GM12878 (cell line): ENCODE measurements at regions not wholly inside any gene's neighbourhood (a gene's known extent, or its start where the extent isn't known, plus 50 kb on each side); places are given as distances from the start of the nearest gene placed in this dataset.

Experiments
- ATAC-seq: fragments of 200-7000 bp; cut with Tn5 transposase; 3 replicates; pipeline ENCODE4 v1.9.1; 2020; ENCODE audit warnings: mild to moderate bottlenecking, moderate library complexity
- BruUV-seq: library from RNA; stranded (reverse); fragments of 400-500 nt; replicated peaks from 2 replicates; lab custom pipeline; 2021; lab: Mats Ljungman, UMichigan
- CTCF ChIA-PET: fragments of 300-600 bp; sonication (Branson Sonifier 250); formaldehyde crosslinking; extraction: SDS; loops from one replicate; lab custom pipeline; 2021; ENCODE audit warnings: inconsistent platforms; lab: Yijun Ruan, JAX
- POLR2A ChIA-PET: fragments of 350-600 bp; formaldehyde crosslinking; extraction: SDS; loops from one replicate; lab custom pipeline; 2021; ENCODE audit warnings: inconsistent platforms; lab: Charles Lee
- RAD21 ChIA-PET: fragments of 300-600 bp; sonication (Branson Sonifier 250); formaldehyde crosslinking; loops from one replicate; lab custom pipeline; 2023; ENCODE audit warnings: antibody characterized with exemption; ENCODE audit not compliant: unreplicated experiment; lab: Charles Lee
- SMC1A ChIA-PET: fragments of 300-600 bp; sonication (Branson Sonifier 250); formaldehyde crosslinking; loops from one replicate; lab custom pipeline; 2023; ENCODE audit not compliant: unreplicated experiment, uncharacterized antibody; lab: Charles Lee
- DNase-seq: peaks from one replicate; pipeline ENCODE4 v3.0.0-alpha.2; 2011; ENCODE audit warnings: low read depth, low spot score
- FAIRE-seq: peaks from 3 replicates; lab custom pipeline; 2011; peaks lifted over from hg19 to GRCh38; lab: Jason Lieb, UNC
- H2AFZ ChIP-seq: 2 replicates; pipeline ENCODE4 v1.6.0; 2011; ENCODE audit warnings: low read depth, low read length, control low read depth; ENCODE audit not compliant: control insufficient read depth
- H3K27ac ChIP-seq: 2 replicates; pipeline ENCODE4 v1.5.1; 2011; ENCODE audit warnings: control low read depth; ENCODE audit not compliant: control insufficient read depth, insufficient read depth
- H3K27me3 ChIP-seq, 2 experiments: replicated peaks in 1 of 2; 2 replicates each; pipeline versions ENCODE4 v1.6.0 to v1.6.1; 2011; ENCODE audit warnings: low read length in 1 of 2; ENCODE audit not compliant: control insufficient read depth in 2 of 2, insufficient read depth in 2 of 2
- H3K36me3 ChIP-seq, 2 experiments: 2 replicates each; pipeline ENCODE4 v1.5.1; 2011; ENCODE audit warnings: low read length in 1 of 2; ENCODE audit not compliant: control insufficient read depth in 2 of 2, insufficient read depth in 2 of 2
- H3K4me1 ChIP-seq: 2 replicates; pipeline ENCODE4 v1.6.1; 2011; ENCODE audit warnings: mild to moderate bottlenecking, low read length, moderate library complexity, mixed read lengths; ENCODE audit not compliant: control insufficient read depth, insufficient read depth
- H3K4me2 ChIP-seq: 2 replicates; pipeline ENCODE4 v1.6.0; 2011; ENCODE audit warnings: control low read depth; ENCODE audit not compliant: control insufficient read depth, insufficient read depth
- H3K4me3 ChIP-seq: fragments of 200-600 bp; sonication (generic); 2 replicates; pipeline ENCODE4 v1.5.1; 2016
- H3K79me2 ChIP-seq: 2 replicates; pipeline ENCODE4 v1.6.0; 2011; ENCODE audit warnings: low read length; ENCODE audit not compliant: control insufficient read depth, insufficient read depth
- H3K9ac ChIP-seq: 2 replicates; pipeline ENCODE4 v1.8.0; 2011; ENCODE audit warnings: low read length, control low read depth, mixed read lengths; ENCODE audit not compliant: control insufficient read depth, insufficient read depth
- H3K9me3 ChIP-seq: replicated peaks from 3 replicates; pipeline ENCODE4 v1.5.1; 2011; ENCODE audit warnings: mild to moderate bottlenecking, low read length; ENCODE audit not compliant: control insufficient read depth, insufficient read depth
- H4K20me1 ChIP-seq: 2 replicates; pipeline ENCODE4 v1.6.0; 2011; ENCODE audit not compliant: control insufficient read depth, insufficient read depth
- MYB ChIP-seq: fragments of 150-350 bp; IDR thresholded peaks from 2 replicates; pipeline ENCODE4 v1.6.1; 2014; ENCODE audit warnings: mild to moderate bottlenecking, low read depth, low read length, borderline replicate concordance
- NR2C1 ChIP-seq: fragments of 450-650 bp; IDR thresholded peaks from 2 replicates; pipeline ENCODE4 v1.6.1; 2017; ENCODE audit warnings: antibody characterized with exemption, mild to moderate bottlenecking, moderate library complexity
- POLR2AphosphoS2 ChIP-seq: IDR thresholded peaks from 2 replicates; pipeline ENCODE4 v1.6.1; 2011; ENCODE audit warnings: low read depth, mild to moderate bottlenecking, low read length, improper control_type of control experiment, moderate library complexity
- POLR2AphosphoS5 ChIP-seq: IDR thresholded peaks from 2 replicates; pipeline ENCODE4 v1.6.1; 2011; ENCODE audit warnings: mild to moderate bottlenecking, low read length, inconsistent platforms
- TCF12 ChIP-seq: IDR thresholded peaks from 2 replicates; pipeline ENCODE4 v1.6.1; 2011; ENCODE audit warnings: low read depth, mild to moderate bottlenecking, low read length
- WGBS: methylation state at CpG from one replicate; pipeline ENCODE4 v1.1.6; 2016; ENCODE audit warnings: low lambda C conversion rate; ENCODE audit not compliant: insufficient replicate concordance, insufficient coverage; ENCODE audit errors: missing lambda C conversion rate; 5-methylcytosine and 5-hydroxymethylcytosine counted together
- in situ Hi-C: fragments of 300-500 bp; cut with MboI; formaldehyde crosslinking; loops from 9 replicates; pipeline ENCODE4 v1.14.3; 2018; ENCODE audit warnings: mixed read lengths
- intact Hi-C: fragments of 100-400 bp; cut with micrococcal nuclease; formaldehyde crosslinking; loops from one replicate; pipeline ENCODE4 v1.14.2; 2022; ENCODE audit not compliant: unreplicated experiment
- TF ChIP-seq, protein P1 (sequence below): IDR thresholded peaks from 2 replicates; pipeline ENCODE4 v1.6.1; 2011; ENCODE audit warnings: borderline replicate concordance, low read depth, mild to moderate bottlenecking, moderate library complexity, mixed read lengths, low read length; ENCODE audit not compliant: insufficient read depth; ENCODE audit errors: extremely low read length
- TF ChIP-seq, protein P2 (sequence below): fragments of 450-650 bp; IDR thresholded peaks from 2 replicates; pipeline ENCODE4 v1.6.1; 2017; ENCODE audit warnings: mild to moderate bottlenecking, moderate library complexity

GRCh38 chr4:24456431-24456830, 127.9 kb downstream of the DHX15 start:
- intact Hi-C loops, result no loop called here
- RAD21 ChIA-PET, result no interaction called here
- no peak for FAIRE-seq

More at GRCh38 chr4:24456431-24456830, 127.9 kb downstream of the DHX15 start:
- H3K4me3 ChIP-seq, result no peak overlapping the region
- no TSS peak for BruUV-seq
- no peak overlapping the region for H2AFZ ChIP-seq
- H4K20me1 ChIP-seq, result no peaks in the 10 kb centered on the region
- H3K27ac ChIP-seq, result no peak overlapping the region
- H3K36me3 ChIP-seq, result no peaks in the 10 kb centered on the region
- no peaks in the 10 kb centered on the region for H3K79me2 ChIP-seq
- no peak overlapping the region for H3K9ac ChIP-seq
- no peak overlapping the region for H3K4me2 ChIP-seq
- no peak for DNase-seq
- TF ChIP-seq POLR2AphosphoS2, result no peak
- TF ChIP-seq, protein P1, sequence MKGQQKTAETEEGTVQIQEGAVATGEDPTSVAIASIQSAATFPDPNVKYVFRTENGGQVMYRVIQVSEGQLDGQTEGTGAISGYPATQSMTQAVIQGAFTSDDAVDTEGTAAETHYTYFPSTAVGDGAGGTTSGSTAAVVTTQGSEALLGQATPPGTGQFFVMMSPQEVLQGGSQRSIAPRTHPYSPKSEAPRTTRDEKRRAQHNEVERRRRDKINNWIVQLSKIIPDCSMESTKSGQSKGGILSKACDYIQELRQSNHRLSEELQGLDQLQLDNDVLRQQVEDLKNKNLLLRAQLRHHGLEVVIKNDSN, result no peak
- TF ChIP-seq MYB, result no peak
- TF ChIP-seq, protein P2, sequence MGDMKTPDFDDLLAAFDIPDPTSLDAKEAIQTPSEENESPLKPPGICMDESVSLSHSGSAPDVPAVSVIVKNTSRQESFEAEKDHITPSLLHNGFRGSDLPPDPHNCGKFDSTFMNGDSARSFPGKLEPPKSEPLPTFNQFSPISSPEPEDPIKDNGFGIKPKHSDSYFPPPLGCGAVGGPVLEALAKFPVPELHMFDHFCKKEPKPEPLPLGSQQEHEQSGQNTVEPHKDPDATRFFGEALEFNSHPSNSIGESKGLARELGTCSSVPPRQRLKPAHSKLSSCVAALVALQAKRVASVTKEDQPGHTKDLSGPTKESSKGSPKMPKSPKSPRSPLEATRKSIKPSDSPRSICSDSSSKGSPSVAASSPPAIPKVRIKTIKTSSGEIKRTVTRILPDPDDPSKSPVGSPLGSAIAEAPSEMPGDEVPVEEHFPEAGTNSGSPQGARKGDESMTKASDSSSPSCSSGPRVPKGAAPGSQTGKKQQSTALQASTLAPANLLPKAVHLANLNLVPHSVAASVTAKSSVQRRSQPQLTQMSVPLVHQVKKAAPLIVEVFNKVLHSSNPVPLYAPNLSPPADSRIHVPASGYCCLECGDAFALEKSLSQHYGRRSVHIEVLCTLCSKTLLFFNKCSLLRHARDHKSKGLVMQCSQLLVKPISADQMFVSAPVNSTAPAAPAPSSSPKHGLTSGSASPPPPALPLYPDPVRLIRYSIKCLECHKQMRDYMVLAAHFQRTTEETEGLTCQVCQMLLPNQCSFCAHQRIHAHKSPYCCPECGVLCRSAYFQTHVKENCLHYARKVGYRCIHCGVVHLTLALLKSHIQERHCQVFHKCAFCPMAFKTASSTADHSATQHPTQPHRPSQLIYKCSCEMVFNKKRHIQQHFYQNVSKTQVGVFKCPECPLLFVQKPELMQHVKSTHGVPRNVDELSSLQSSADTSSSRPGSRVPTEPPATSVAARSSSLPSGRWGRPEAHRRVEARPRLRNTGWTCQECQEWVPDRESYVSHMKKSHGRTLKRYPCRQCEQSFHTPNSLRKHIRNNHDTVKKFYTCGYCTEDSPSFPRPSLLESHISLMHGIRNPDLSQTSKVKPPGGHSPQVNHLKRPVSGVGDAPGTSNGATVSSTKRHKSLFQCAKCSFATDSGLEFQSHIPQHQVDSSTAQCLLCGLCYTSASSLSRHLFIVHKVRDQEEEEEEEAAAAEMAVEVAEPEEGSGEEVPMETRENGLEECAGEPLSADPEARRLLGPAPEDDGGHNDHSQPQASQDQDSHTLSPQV, result no peak
- TF ChIP-seq NR2C1, result no peak
- no peak for TF ChIP-seq TCF12
- TF ChIP-seq POLR2AphosphoS5, result no peak
- 53% methylated on average over 2 of the region's 2 CpGs for WGBS
- ChIA-PET CTCF (interaction anchor here (0.6 to 1.5 kb wide), 4 partner anchors 12 to 37 kb away, joined by 3 read pairs; no protein-coding TSS in a partner anchor), SMC1A (no interaction called here), POLR2A (no interaction called here)
- in situ Hi-C loops, result no loop called here
- no peaks in the 10 kb centered on the region for H3K9me3 ChIP-seq
- no peaks in the 10 kb centered on the region for H3K4me1 ChIP-seq
- no peaks in the 10 kb centered on the region for H3K27me3 ChIP-seq
- no peak for ATAC-seq
